H9 (cell line): ENCODE measurements at regions not wholly inside any gene's neighbourhood (a gene's known extent, or its start where the extent isn't known, plus 50 kb on each side); places are given as distances from the start of the nearest gene placed in this dataset.

Experiments used
- DNase-seq: peaks from one replicate; pipeline ENCODE4 v3.0.0-alpha.2; 2017
- H2AFZ ChIP-seq: one replicate; pipeline ENCODE4 v1.6.1; 2013; ENCODE audit warnings: mild to moderate bottlenecking, low read length, control low read depth, moderate library complexity
- H2AK5ac ChIP-seq: 2 replicates; pipeline ENCODE4 v1.6.1; 2013; ENCODE audit warnings: low read length, control low read depth, mixed read lengths; ENCODE audit not compliant: insufficient read length
- H2BK120ac ChIP-seq: one replicate; pipeline ENCODE4 v1.6.1; 2013; ENCODE audit warnings: low read depth, mild to moderate bottlenecking, low read length, control low read depth, inconsistent platforms; ENCODE audit not compliant: poor library complexity, severe bottlenecking
- H2BK12ac ChIP-seq: 2 replicates; pipeline ENCODE4 v1.6.1; 2013; ENCODE audit warnings: low read length, control low read depth, mixed read lengths, low read depth; ENCODE audit not compliant: insufficient read length
- H2BK15ac ChIP-seq: 2 replicates; pipeline ENCODE4 v1.6.1; 2013; ENCODE audit warnings: low read depth, low read length, control low read depth
- H2BK20ac ChIP-seq: one replicate; pipeline ENCODE4 v1.6.1; 2013; ENCODE audit warnings: low read depth, mild to moderate bottlenecking, low read length, control low read depth, inconsistent platforms; ENCODE audit not compliant: poor library complexity, severe bottlenecking
- H2BK5ac ChIP-seq: 2 replicates; pipeline ENCODE4 v1.6.1; 2013; ENCODE audit warnings: low read length, control low read depth, mixed read lengths; ENCODE audit not compliant: insufficient read length
- H3K14ac ChIP-seq: 2 replicates; pipeline ENCODE4 v1.6.1; 2013; ENCODE audit warnings: low read length, control low read depth; ENCODE audit not compliant: insufficient read depth
- H3K18ac ChIP-seq: 2 replicates; pipeline ENCODE4 v1.6.1; 2013; ENCODE audit warnings: low read depth, mild to moderate bottlenecking, mixed read lengths, low read length, control low read depth; ENCODE audit not compliant: insufficient read length
- H3K23ac ChIP-seq: 2 replicates; pipeline ENCODE4 v1.6.1; 2013; ENCODE audit warnings: low read length, control low read depth, mixed read lengths, low read depth; ENCODE audit not compliant: insufficient read length
- H3K23me2 ChIP-seq: 2 replicates; pipeline ENCODE4 v1.6.1; 2013; ENCODE audit warnings: low read depth, mild to moderate bottlenecking, mixed read lengths, low read length, control low read depth; ENCODE audit not compliant: insufficient read length, poor library complexity, severe bottlenecking
- H3K27ac ChIP-seq: 2 replicates; pipeline ENCODE4 v1.5.1; 2013; ENCODE audit warnings: low read length, control low read depth, mixed read lengths, low read depth; ENCODE audit not compliant: insufficient read length
- H3K27me3 ChIP-seq: 2 replicates; pipeline ENCODE4 v1.6.1; 2013; ENCODE audit warnings: low read length, control low read depth, inconsistent platforms; ENCODE audit not compliant: insufficient read depth
- H3K4ac ChIP-seq: 2 replicates; pipeline ENCODE4 v1.6.1; 2013; ENCODE audit warnings: low read depth, mild to moderate bottlenecking, control low read depth, inconsistent platforms, low read length, moderate library complexity
- H3K4me1 ChIP-seq: 2 replicates; pipeline ENCODE4 v1.6.1; 2013; ENCODE audit warnings: low read length, control low read depth, inconsistent platforms; ENCODE audit not compliant: insufficient read depth
- H3K4me2 ChIP-seq: 2 replicates; pipeline ENCODE4 v1.6.1; 2013; ENCODE audit warnings: low read length, control low read depth, mixed read lengths; ENCODE audit not compliant: insufficient read length, insufficient read depth
- H3K56ac ChIP-seq: 2 replicates; pipeline ENCODE4 v1.6.1; 2013; ENCODE audit warnings: low read depth, mild to moderate bottlenecking, mixed read lengths, low read length, control low read depth; ENCODE audit not compliant: insufficient read length
- H3K79me1 ChIP-seq: 2 replicates; pipeline ENCODE4 v1.6.1; 2013; ENCODE audit warnings: low read depth, mild to moderate bottlenecking, moderate library complexity, low read length, control low read depth, inconsistent platforms; ENCODE audit not compliant: insufficient read depth, poor library complexity, severe bottlenecking
- H3K79me2 ChIP-seq: 2 replicates; pipeline ENCODE4 v1.6.1; 2013; ENCODE audit warnings: low read length, control low read depth, inconsistent platforms; ENCODE audit not compliant: insufficient read depth
- H3K9ac ChIP-seq: 2 replicates; pipeline ENCODE4 v1.6.1; 2013; ENCODE audit warnings: low read length, control low read depth, mixed read lengths; ENCODE audit not compliant: insufficient read length; ENCODE audit errors: extremely low read depth
- H3K9me3 ChIP-seq: one replicate; pipeline ENCODE4 v1.6.1; 2013; ENCODE audit warnings: low read depth, low read length, inconsistent platforms; ENCODE audit not compliant: control insufficient read depth
- H3T11ph ChIP-seq: one replicate; pipeline ENCODE4 v1.6.1; 2013; ENCODE audit warnings: mild to moderate bottlenecking, low read length, control low read depth, inconsistent platforms
- H4K20me1 ChIP-seq: one replicate; pipeline ENCODE4 v1.6.1; 2013; ENCODE audit not compliant: control insufficient read depth, insufficient read length, insufficient read depth
- H4K5ac ChIP-seq: 2 replicates; pipeline ENCODE4 v1.6.1; 2013; ENCODE audit warnings: low read depth, mild to moderate bottlenecking, mixed read lengths, low read length, control low read depth; ENCODE audit not compliant: insufficient read length
- H4K8ac ChIP-seq: replicated peaks from 2 replicates; pipeline ENCODE4 v1.6.1; 2013; ENCODE audit warnings: low read length, control low read depth, mixed read lengths, low read depth; ENCODE audit not compliant: insufficient read length
- H4K91ac ChIP-seq: 2 replicates; pipeline ENCODE4 v1.6.1; 2013; ENCODE audit warnings: low read depth, mild to moderate bottlenecking, moderate library complexity, mixed read lengths, low read length, control low read depth; ENCODE audit not compliant: insufficient read length
- H3K27ac Mint-ChIP-seq, 3 experiments: 2 replicates in 2 of 3; 3 replicates in 1 of 3; pipeline ENCODE4 v1.8.0; 2020 to 2021; ENCODE audit warnings: mixed read lengths in 3 of 3, mild to moderate bottlenecking in 1 of 3, moderate library complexity in 1 of 3
- H3K27me3 Mint-ChIP-seq: 2 replicates; pipeline ENCODE4 v1.8.0; 2021; ENCODE audit warnings: low read depth, mild to moderate bottlenecking, moderate library complexity, mixed read lengths
- H3K36me3 Mint-ChIP-seq, 3 experiments: 2 replicates in 2 of 3; 3 replicates in 1 of 3; pipeline ENCODE4 v1.8.0; 2020 to 2021; ENCODE audit warnings: low read depth in 3 of 3, mixed read lengths in 3 of 3; ENCODE audit not compliant: insufficient read depth in 1 of 3
- H3K4me1 Mint-ChIP-seq, 2 experiments: 2 replicates each; pipeline ENCODE4 v1.8.0; 2020; ENCODE audit warnings: mixed read lengths in 2 of 2
- H3K4me3 Mint-ChIP-seq, 2 experiments: 2 replicates in 1 of 2; 3 replicates in 1 of 2; pipeline ENCODE4 v1.8.0; 2020 to 2021; ENCODE audit warnings: mild to moderate bottlenecking in 2 of 2, mixed read lengths in 2 of 2, moderate library complexity in 1 of 2
- H3K9me3 Mint-ChIP-seq, 2 experiments: 2 replicates in 1 of 2; 3 replicates in 1 of 2; pipeline ENCODE4 v1.8.0; 2020; ENCODE audit warnings: mild to moderate bottlenecking in 2 of 2, mixed read lengths in 2 of 2, moderate library complexity in 1 of 2
- WGBS: extraction: QIAGEN DNeasy Blood & Tissue Kit; methylation state at CpG from one replicate; pipeline ENCODE4 v1.1.7; 2013; ENCODE audit warnings: missing lambda C conversion rate, low lambda C conversion rate, mixed read lengths; ENCODE audit not compliant: insufficient read length; ENCODE audit errors: extremely low coverage; 5-methylcytosine and 5-hydroxymethylcytosine counted together
- TF ChIP-seq, protein P1 (sequence below): fragments of 200-600 bp; sonication (generic); conservative IDR thresholded peaks from 3 replicates; pipeline ENCODE4 v1.8.0; 2021; ENCODE audit warnings: antibody characterized with exemption, mild to moderate bottlenecking

- WGBS: no CpG with 5 or more reads among the region's 6 CpGs
- no peak overlapping the region for H3K4me2 ChIP-seq
- H3K27me3 ChIP-seq: no peaks in the 10 kb centered on the region
- no peak overlapping the region for H2BK5ac ChIP-seq
- peaks cover 21% of the 10 kb centered on the region for H3K27me3 Mint-ChIP-seq
- H4K91ac ChIP-seq: no peak overlapping the region
- H3K4me1 ChIP-seq: no peaks in the 10 kb centered on the region
- H3K36me3 Mint-ChIP-seq: peaks cover 0 to 2% (median 0%) of the 10 kb centered on the region in 3 experiments; a peak in 3 of 7 replicates
- H3K79me2 ChIP-seq: no peaks in the 10 kb centered on the region
- H3K14ac ChIP-seq: no peak overlapping the region
- H4K20me1 ChIP-seq: no peaks in the 10 kb centered on the region
- no peaks in the 10 kb centered on the region; a peak in 1 of 4 replicates for H3K4me1 Mint-ChIP-seq
- H4K8ac ChIP-seq: no peak overlapping the region
- no peak overlapping the region for H3K4ac ChIP-seq
- no peak overlapping the region for H2BK15ac ChIP-seq
- no peaks in the 10 kb centered on the region; a peak in 1 of 5 replicates for H3K9me3 Mint-ChIP-seq
- no peak overlapping the region for H2AFZ ChIP-seq
- no peak overlapping the region for H2BK12ac ChIP-seq
- H3K27ac ChIP-seq: no peak overlapping the region
- DNase-seq: no peak
- no peak overlapping the region for H3T11ph ChIP-seq
- no peak overlapping the region for H2AK5ac ChIP-seq
- H3K23me2 ChIP-seq: no peaks in the 10 kb centered on the region
- H4K5ac ChIP-seq: no peak overlapping the region
- H3K56ac ChIP-seq: no peak overlapping the region
- no peak overlapping the region for H3K9ac ChIP-seq
- TF ChIP-seq, protein P1, sequence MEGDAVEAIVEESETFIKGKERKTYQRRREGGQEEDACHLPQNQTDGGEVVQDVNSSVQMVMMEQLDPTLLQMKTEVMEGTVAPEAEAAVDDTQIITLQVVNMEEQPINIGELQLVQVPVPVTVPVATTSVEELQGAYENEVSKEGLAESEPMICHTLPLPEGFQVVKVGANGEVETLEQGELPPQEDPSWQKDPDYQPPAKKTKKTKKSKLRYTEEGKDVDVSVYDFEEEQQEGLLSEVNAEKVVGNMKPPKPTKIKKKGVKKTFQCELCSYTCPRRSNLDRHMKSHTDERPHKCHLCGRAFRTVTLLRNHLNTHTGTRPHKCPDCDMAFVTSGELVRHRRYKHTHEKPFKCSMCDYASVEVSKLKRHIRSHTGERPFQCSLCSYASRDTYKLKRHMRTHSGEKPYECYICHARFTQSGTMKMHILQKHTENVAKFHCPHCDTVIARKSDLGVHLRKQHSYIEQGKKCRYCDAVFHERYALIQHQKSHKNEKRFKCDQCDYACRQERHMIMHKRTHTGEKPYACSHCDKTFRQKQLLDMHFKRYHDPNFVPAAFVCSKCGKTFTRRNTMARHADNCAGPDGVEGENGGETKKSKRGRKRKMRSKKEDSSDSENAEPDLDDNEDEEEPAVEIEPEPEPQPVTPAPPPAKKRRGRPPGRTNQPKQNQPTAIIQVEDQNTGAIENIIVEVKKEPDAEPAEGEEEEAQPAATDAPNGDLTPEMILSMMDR: no peak
- no peaks in the 10 kb centered on the region for H3K9me3 ChIP-seq
- no peak overlapping the region for H3K18ac ChIP-seq
- H2BK20ac ChIP-seq: no peak overlapping the region
- no peaks in the 10 kb centered on the region for H3K79me1 ChIP-seq
- H3K4me3 Mint-ChIP-seq: no peak overlapping the region
- H3K23ac ChIP-seq: no peak overlapping the region
- no peak overlapping the region for H3K27ac Mint-ChIP-seq
- no peak overlapping the region for H2BK120ac ChIP-seq
These were observed 105.3 kb upstream of the KCTD7 start for GRCh38 chr7:66523409-66523808.
